ENCODE measurements at regions not wholly inside any gene's neighbourhood (a gene's known extent, or its start where the extent isn't known, plus 50 kb on each side); places are given as distances from the start of the nearest gene placed in this dataset.

- peaks cover 14% of the 10 kb centered on the region for H3K9me2 ChIP-seq (ENCODE audit: insufficient read depth)
- no peaks in the 10 kb centered on the region for H3K27me3 ChIP-seq (ENCODE audit: insufficient read depth)
- DNase-seq (ENCODE audit: low spot score), result no peak
- TF ChIP-seq EZH2 (IDR thresholded peaks at IDR 0.05; ENCODE audit: low read depth, unreplicated experiment) (no peak), ZNF114 (CRISPR knock-in tag; IDR thresholded peaks at IDR 0.05) (no peak), CTCF (conservative IDR thresholded peaks at IDR 0.05; ENCODE audit: low read depth in 2 of 2) (no peak), STAT1 (IDR thresholded peaks at IDR 0.05; ENCODE audit: unreplicated experiment) (no peak), NANOG (IDR thresholded peaks at IDR 0.05; ENCODE audit: borderline replicate concordance) (no peak)
- H3K36me3 ChIP-seq (ENCODE audit: insufficient read depth), result no peaks in the 10 kb centered on the region
- H3K79me2 ChIP-seq (replicated peaks; ENCODE audit: insufficient read depth), result no peaks in the 10 kb centered on the region
- no peaks in the 10 kb centered on the region for H3F3A ChIP-seq (replicated peaks; ENCODE audit: low read depth)
- no peaks in the 10 kb centered on the region for H4K20me1 ChIP-seq (replicated peaks; ENCODE audit: insufficient read depth)
- peaks cover 7% of the 10 kb centered on the region; the same call in 1 of the 2 replicates for H3K4me1 ChIP-seq (ENCODE audit: insufficient read depth)
- no peak overlapping the region for H3K27ac ChIP-seq (ENCODE audit: low read depth)
- Mint-ChIP-seq H3K4me3 (no peak overlapping the region), H3K27me3 (ENCODE audit: insufficient read depth, low read depth, poor library complexity) (no peaks in the 10 kb centered on the region), H3K36me3 (ENCODE audit: low read depth) (no peaks in the 10 kb centered on the region), H3K4me1 (no peaks in the 10 kb centered on the region), H3K27ac (no peak overlapping the region), H3K9me3 (no peaks in the 10 kb centered on the region)
- no peak for ATAC-seq
- no peak overlapping the region for H3K4me3 ChIP-seq
- no peak overlapping the region for H3K4me2 ChIP-seq
- H2AFZ ChIP-seq, result 0 out of 2 replicates have a peak overlapping the region, but pooled peaks have one; percentile 19
These were observed 193.9 kb downstream of the NAF1 start for GRCh38 chr4:162972661-162973330.

GRCh38 chr4:162969194-162969593, 197.5 kb downstream of the NAF1 start:
- Histone ChIP-seq H3K9me2 (ENCODE audit: insufficient read depth) (peaks cover 10% of the 10 kb centered on the region), H4K20me1 (replicated peaks; ENCODE audit: insufficient read depth) (no peaks in the 10 kb centered on the region), H3K4me1 (ENCODE audit: insufficient read depth) (peaks cover 7% of the 10 kb centered on the region; the same call in 1 of the 2 replicates), H3K27me3 (ENCODE audit: insufficient read depth) (no peaks in the 10 kb centered on the region), H3K27ac (ENCODE audit: low read depth) (no peak overlapping the region), H3K36me3 (ENCODE audit: insufficient read depth) (no peaks in the 10 kb centered on the region), H2AFZ (no peak overlapping the region), H3K79me2 (replicated peaks; ENCODE audit: insufficient read depth) (no peaks in the 10 kb centered on the region), H3F3A (replicated peaks; ENCODE audit: low read depth) (no peaks in the 10 kb centered on the region), H3K4me3 (no peak overlapping the region), H3K4me2 (no peak overlapping the region)
- H3K27me3 Mint-ChIP-seq (ENCODE audit: insufficient read depth, low read depth, poor library complexity), result no peaks in the 10 kb centered on the region
- peaks cover 7% of the 10 kb centered on the region; the same call in 2 of the 3 replicates for H3K9me3 Mint-ChIP-seq
- H3K4me3 Mint-ChIP-seq, result no peak overlapping the region
- H3K36me3 Mint-ChIP-seq (ENCODE audit: low read depth), result peaks cover 3% of the 10 kb centered on the region; the same call in 1 of the 3 replicates
- H3K27ac Mint-ChIP-seq, result no peak overlapping the region
- no peaks in the 10 kb centered on the region for H3K4me1 Mint-ChIP-seq
- DNase-seq (ENCODE audit: low spot score) (no peak), ATAC-seq (no peak)
- TF ChIP-seq STAT1 (IDR thresholded peaks at IDR 0.05; ENCODE audit: unreplicated experiment) (no peak), REST (IDR thresholded peaks at IDR 0.05; ENCODE audit: unreplicated experiment) (no peak), CTCF (conservative IDR thresholded peaks at IDR 0.05; ENCODE audit: low read depth in 2 of 2) (no peak), ZNF114 (CRISPR knock-in tag; IDR thresholded peaks at IDR 0.05) (no peak), CREB1 (CRISPR knock-in tag; IDR thresholded peaks at IDR 0.05; ENCODE audit: low read depth) (no peak), JUNB (IDR thresholded peaks at IDR 0.05; ENCODE audit: unreplicated experiment) (no peak)
